ENCODE measurements at regions not wholly inside any gene's neighbourhood (a gene's known extent, or its start where the extent isn't known, plus 50 kb on each side); places are given as distances from the start of the nearest gene placed in this dataset.

DNA sequence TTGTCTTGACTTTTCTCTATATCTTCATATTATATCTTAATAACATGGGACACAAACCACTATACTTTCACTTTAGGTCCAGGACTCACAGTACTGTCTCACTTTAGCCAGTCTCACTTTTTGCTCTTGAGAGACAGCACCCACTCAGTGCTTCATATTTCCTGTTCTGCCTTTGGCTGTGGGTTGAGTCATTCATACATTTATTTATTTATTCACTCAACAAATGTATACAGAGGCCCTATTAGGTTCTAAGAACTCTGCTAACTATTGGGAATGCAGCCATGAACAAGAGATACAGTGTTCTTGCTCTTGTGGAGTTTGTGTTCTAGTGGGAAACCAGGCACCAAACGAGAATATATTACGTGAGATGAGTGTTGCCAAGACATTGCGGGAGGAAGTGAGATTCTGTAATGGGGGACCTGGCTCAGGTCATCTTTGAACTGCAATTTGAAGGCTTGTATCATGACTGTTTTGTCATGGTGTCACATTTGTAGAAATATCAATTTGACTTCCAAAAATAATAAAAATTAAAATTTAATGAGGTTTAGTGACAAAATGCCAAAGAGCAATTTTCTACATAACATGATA is 190.1 kb downstream of the SDHAF3 start:
- TF ChIP-seq EZH2 (IDR thresholded peaks at IDR 0.05; ENCODE audit: borderline replicate concordance, low read depth, low read length, poor library complexity, severe bottlenecking), result no peak
- TF ChIP-seq, protein P1, sequence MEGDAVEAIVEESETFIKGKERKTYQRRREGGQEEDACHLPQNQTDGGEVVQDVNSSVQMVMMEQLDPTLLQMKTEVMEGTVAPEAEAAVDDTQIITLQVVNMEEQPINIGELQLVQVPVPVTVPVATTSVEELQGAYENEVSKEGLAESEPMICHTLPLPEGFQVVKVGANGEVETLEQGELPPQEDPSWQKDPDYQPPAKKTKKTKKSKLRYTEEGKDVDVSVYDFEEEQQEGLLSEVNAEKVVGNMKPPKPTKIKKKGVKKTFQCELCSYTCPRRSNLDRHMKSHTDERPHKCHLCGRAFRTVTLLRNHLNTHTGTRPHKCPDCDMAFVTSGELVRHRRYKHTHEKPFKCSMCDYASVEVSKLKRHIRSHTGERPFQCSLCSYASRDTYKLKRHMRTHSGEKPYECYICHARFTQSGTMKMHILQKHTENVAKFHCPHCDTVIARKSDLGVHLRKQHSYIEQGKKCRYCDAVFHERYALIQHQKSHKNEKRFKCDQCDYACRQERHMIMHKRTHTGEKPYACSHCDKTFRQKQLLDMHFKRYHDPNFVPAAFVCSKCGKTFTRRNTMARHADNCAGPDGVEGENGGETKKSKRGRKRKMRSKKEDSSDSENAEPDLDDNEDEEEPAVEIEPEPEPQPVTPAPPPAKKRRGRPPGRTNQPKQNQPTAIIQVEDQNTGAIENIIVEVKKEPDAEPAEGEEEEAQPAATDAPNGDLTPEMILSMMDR (conservative IDR thresholded peaks at IDR 0.05; ENCODE audit: low read depth, low read length), result no peak
